HG03060 (cell line): ENCODE measurements at regions not wholly inside any gene's neighbourhood (a gene's known extent, or its start where the extent isn't known, plus 50 kb on each side); places are given as distances from the start of the nearest gene placed in this dataset.

Experiments used
- ATAC-seq: cut with Tn5 transposase; IDR thresholded peaks from one replicate; pipeline ENCODE4 v1.9.1; 2021; ENCODE audit warnings: low read depth, moderate number of reproducible peaks; ENCODE audit not compliant: unreplicated experiment

GRCh38 chr1:4916610-4917009 lies 262.2 kb downstream of the AJAP1 start:
- no peak for ATAC-seq

- no peak for ATAC-seq
Observed at GRCh38 chr1:4915154-4915553, 260.7 kb downstream of the AJAP1 start.

GRCh38 chr1:4908486-4908885 lies 254.1 kb downstream of the AJAP1 start:
- no peak for ATAC-seq

- no peak for ATAC-seq
Observed at GRCh38 chr1:4894566-4894965, 240.2 kb downstream of the AJAP1 start.

- ATAC-seq = no peak
Observed at GRCh38 chr1:4880626-4881025, 226.2 kb downstream of the AJAP1 start.

- ATAC-seq = no peak
Observed at GRCh38 chr1:4877426-4877825, 223.0 kb downstream of the AJAP1 start.

GRCh38 chr1:4871373-4871772 lies 217.0 kb downstream of the AJAP1 start:
- no peak for ATAC-seq

- no peak for ATAC-seq
Observed at GRCh38 chr1:4868521-4868920, 214.1 kb downstream of the AJAP1 start.

DNA sequence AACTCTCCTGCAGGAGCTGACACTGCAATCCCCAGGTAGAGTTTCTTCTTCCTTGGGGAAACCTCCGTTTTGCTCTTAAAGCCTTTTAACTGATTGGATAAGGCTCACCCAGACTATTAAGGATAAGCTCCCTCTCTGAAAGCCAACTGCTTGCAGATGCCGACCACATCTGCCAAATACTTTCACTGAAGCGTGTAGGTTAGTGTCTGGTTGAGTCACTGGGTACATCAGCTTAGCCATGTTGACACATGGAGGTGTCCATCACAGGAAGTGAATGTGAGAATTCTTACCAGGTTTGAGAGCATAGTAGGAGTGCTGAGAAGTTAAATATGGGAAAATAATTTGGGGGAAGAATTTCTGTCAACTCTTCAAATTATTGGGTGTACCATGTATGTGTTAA lies 202.0 kb downstream of the AJAP1 start:
- ATAC-seq = no peak

DNA sequence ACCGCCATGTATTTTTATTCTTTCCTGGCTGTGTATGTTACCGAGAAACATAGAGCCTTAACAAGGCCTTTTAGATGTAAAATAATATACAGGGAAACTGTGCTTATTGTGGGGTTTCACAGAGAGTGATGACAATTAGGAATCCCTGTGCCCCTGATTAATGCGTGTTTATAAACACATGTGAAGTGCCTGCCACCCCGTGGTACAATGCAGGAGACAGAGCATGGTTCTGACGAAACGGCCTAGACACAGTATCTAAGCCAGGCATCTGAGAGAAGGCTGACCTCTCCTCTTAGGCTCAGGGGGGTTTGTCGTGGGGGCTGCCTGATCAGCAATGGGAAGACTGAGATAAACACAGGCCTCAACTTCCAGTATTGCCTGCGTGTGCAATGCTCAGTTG lies 200.0 kb downstream of the AJAP1 start:
- no peak for ATAC-seq

GRCh38 chr1:4853904-4854303 lies 199.5 kb downstream of the AJAP1 start:
- ATAC-seq = no peak

DNA sequence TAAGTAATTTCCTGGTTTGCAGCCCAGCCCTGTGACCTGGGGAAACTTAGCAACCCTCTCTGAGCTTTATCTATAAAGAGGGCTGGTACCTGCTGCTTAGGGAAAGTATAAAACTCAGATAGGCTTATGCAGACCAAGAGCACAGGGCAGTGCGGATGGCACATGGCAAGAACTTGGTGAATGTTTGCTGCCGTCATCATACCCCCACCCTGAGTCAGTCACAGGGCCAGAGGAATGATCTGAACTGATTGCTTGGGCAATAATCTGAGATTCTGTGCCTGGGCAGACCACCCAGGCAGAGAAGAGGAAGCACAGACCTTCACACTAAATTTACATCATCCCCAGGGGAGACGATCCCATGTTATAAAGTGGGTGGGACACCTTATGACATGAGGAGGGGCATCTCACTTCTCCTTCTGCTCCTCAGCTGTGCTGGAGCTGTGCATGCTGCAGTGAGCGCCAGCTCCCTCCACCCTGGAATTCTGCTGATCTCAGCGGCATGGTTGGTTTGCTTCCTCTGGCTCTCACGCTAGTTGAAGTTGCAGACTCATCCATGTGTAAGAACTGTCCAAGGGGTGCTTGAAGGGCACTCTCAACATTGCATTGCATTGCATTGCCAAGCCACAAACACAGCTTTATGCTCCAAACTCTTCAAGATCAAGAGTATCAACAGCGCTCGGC lies 197.1 kb downstream of the AJAP1 start:
- no peak for ATAC-seq

DNA sequence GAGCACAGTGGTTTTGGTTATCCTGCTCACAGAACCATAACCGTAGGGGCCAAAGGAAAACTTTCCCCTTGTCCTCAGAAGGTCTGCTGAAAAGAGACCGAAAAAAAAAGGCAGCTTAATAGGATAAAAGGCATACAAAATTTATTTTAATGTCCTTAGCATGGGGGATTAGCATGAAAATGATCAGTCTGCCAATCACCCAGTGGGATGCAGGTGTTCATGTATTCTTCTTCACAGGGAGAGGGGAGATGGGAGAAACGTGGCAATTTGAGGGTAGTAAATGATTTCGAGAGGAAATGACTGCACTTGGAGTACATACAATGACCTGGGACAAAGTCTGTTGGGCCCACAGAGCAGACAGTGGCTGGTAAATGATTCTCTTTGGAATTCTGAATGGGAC lies 194.0 kb downstream of the AJAP1 start:
- ATAC-seq = no peak

GRCh38 chr1:4847711-4848110 lies 193.3 kb downstream of the AJAP1 start:
- no peak for ATAC-seq
